Kidney glomerular epithelial cell (primary cell): ENCODE measurements at regions not wholly inside any gene's neighbourhood (a gene's known extent, or its start where the extent isn't known, plus 50 kb on each side); places are given as distances from the start of the nearest gene placed in this dataset.
A peak's percentile ranks its signal among the peaks of the same experiment; 100 is the strongest.
"Not testable (repeated sequence)": the region's sequence is repeated elsewhere in the genome, so short reads cannot be mapped to it uniquely, and the experiment has no call there.

ENCODE experiments used
- DNase-seq: peaks from one replicate; lab custom pipeline; 2025; lab: John Stamatoyannopoulos, UW

- DNase-seq: peak; percentile 2
Observed at GRCh38 chr3:79960594-79960993, 192.8 kb upstream of the ROBO1 start.

- DNase-seq: no peak
Observed at GRCh38 chr3:79957066-79957465, 189.3 kb upstream of the ROBO1 start.

GRCh38 chr3:79954756-79955155, 187.0 kb upstream of the ROBO1 start:
- DNase-seq: no peak

- no peak for DNase-seq
Observed at GRCh38 chr3:79953591-79954101, 185.8 kb upstream of the ROBO1 start.

GRCh38 chr3:79951426-79951825, 183.6 kb upstream of the ROBO1 start:
- not testable (repeated sequence) for DNase-seq

DNA sequence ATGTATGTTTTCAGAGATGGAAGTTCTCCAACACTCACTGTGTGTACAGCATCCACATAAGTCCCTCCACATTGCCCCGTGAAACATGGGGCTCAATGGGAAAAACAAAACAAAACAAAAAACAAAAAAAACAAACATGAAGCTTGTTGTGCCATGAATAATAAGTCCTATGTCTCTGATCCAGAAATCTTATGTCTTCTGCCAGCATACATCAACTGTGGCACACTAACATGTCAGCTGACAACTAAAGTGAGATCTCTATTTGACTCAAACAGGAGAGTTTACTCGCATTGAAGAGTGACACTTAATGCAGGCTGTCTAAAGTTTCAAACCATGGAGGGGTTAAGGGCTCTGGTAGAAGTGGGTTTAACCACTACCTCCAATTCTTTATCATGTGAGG, 180.2 kb upstream of the ROBO1 start:
- DNase-seq: no peak

DNA sequence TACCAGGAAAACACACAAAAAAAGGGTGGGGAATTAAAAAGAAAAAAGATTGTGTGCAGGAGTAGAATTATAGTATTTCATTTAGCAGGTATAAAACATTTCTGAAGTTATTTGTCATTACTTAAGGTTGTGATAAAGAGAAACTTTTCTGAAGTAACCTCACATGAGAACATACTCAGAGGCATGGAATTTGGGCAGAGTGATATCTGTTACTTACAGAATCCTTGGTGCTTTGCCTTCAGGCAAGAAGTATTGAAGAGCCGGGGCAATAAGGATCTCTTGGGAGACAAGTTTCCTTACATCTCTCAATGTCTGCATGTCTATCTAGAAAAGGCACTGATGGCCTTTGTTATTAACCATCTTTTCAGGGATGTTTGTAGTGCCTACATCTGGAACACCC, 179.7 kb upstream of the ROBO1 start:
- DNase-seq: peak; percentile 3

DNA sequence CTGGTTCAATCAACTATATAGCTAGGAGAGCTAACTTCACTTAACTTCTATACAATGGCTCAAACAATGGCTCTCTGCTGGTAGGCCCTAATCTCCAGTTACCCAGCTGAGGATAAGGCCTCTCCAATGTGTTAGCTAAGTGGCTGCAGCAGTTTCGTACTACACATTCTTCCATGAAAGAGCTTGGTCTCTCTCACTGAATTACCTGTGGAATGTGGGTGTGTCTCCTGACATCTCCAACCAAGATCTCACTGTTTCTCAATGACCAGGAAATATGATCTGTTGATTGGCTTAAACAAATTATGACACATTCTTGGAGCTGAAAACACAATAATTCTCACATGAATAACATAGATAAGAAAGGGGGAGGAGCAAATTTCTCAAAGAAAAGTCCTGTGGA, 169.8 kb upstream of the ROBO1 start:
- peak; percentile 49 for DNase-seq

DNA sequence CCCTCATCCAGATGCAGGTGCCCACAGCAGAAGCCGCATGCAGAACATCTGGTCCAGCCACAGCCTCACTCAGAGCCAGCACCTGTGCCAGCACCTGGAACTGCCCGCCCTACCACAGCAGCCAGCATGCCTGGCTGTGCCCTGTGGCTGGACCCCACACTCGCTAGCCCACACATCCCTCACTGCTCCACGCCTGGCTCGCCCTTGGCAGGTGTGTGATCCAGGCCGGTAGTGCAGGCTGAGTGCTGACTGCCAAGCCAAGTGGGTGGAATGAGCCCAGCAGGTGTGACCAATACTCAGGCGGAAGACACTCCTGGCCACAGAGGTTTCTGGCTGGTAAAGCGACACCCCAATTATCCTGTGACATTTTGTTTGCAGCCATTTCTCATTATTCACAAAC, 162.4 kb upstream of the ROBO1 start:
- no peak for DNase-seq

DNA sequence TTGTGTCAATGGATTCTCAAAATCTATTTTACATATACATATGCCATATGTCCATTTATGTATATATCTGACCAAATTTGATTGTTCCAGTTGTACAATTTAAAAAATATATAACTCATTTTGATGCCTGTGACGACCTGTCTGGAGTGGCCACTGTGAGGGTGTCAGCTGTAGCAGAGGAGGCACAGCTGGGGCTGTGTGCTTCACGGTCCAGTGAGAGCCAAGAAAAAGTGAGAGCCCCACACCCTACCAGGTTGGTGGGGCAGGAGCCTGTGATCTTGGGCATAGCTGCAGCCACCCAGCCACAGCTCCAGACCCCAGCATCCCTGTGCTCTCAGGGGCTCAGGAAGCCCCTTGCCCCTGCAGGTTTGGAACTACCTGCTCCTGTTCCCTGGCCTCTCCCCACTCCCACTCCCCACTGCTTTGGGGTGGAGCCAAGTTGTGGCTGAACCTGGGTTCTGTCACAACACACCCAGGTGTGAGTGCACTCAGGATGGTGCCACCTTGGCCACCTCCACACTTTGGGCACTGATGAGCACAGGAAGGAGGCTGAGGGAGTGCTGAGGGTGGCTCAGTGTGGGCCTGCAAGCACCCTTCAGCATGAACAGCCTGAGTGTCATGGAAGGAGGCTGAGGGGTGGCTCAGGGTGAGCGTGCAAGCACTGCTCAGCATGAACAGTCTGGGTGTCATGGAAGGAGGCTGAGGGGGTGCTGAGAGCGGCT, 161.1 kb upstream of the ROBO1 start:
- DNase-seq: no peak

DNA sequence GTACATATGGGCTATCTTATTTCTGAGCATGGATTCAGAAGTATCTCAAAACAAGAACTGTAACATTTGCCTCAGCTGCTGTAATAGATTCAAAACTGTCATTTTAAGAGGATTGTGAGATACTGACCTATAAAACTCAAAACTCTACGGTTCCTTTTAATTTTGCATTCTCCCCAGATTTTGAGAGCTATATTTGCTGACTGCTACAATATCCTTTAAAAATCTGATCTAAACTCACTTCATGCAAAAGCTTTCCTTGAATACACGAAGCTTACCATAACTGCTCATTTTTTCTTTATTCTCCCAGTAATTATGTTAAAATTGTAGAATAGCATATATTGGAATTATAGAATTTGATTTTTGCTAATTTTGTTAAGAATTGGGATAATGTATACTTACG, 158.7 kb upstream of the ROBO1 start:
- no peak for DNase-seq

DNA sequence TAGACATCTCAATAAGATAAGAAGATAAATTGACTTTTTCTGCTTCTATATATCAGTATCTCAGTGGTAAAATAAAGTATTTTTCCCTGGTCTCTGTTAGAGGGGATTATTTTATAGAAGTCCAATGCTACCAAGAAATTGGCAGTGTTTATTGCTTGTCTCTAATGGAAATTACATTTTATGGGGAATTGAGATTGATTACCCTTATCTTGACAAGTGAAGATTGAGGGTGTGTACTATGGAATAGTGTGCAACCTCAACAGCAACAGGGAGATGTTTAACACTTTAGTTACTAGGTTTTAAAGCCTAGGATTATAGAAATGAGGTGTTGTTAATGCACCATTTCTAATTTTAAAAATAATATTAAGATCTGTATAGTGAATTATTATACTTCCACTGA, 154.8 kb upstream of the ROBO1 start:
- DNase-seq: no peak

- no peak for DNase-seq
Observed at GRCh38 chr3:79917561-79917960, 149.8 kb upstream of the ROBO1 start.

DNA sequence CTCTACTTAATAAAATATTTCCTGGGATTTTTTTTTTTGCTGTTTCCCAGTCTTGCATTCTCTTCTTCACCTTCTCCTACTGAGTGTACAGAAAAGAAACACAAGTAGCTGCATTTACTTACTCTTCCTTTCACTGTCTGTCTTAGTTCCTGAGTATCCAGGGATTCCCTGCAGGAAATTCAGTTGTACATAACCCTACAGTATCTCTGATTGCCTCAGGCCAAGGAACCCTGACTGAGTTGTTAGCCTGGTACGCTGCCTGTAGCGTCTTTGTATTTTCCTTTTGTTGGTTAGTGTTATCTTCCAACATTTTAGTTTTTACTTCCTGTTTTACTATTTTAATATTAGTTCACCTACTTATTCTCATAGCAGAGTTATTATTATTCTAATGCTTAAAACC, 142.5 kb upstream of the ROBO1 start:
- DNase-seq: no peak

- no peak for DNase-seq
Observed at GRCh38 chr3:79906106-79906505, 138.3 kb upstream of the ROBO1 start.

DNA sequence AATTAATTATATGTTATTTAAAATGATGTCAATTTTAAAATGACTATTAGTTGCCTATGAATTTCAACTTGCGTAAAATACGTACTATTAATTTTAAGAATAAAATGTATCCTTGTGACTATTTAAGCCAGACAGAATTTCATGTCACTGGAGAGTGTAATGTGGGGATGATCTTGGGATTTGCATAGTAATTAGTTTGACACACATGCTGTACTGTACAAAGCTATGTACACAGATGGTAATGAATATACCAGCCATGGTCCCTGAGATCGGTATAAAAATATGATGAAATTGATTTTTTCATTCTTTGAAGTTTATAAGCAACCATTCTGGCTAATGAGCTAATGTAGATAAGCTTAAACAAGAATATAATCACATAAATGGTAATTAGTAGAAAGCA, 134.4 kb upstream of the ROBO1 start:
- DNase-seq: no peak

- DNase-seq: no peak
Observed at GRCh38 chr3:79898907-79899306, 131.1 kb upstream of the ROBO1 start.

DNA sequence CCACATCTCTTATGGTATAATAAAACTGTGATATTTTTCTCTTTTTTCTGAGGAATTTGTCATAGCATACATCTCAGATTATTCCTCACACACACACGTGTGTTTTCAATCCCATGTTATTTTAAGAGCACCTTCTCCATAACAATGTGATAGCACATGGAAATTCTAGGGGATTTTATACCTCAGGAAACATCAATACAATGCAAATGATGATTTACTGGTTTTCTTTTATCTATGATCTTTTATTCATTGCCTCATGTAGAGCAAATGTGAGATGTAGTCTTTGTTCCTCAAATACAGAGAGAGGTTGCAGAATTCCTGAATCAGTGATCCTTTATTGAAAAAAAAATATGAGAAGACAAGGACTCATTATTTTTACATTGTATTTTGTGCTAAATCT, 128.3 kb upstream of the ROBO1 start:
- no peak for DNase-seq

GRCh38 chr3:79887213-79887612, 119.4 kb upstream of the ROBO1 start:
- DNase-seq: no peak

DNA sequence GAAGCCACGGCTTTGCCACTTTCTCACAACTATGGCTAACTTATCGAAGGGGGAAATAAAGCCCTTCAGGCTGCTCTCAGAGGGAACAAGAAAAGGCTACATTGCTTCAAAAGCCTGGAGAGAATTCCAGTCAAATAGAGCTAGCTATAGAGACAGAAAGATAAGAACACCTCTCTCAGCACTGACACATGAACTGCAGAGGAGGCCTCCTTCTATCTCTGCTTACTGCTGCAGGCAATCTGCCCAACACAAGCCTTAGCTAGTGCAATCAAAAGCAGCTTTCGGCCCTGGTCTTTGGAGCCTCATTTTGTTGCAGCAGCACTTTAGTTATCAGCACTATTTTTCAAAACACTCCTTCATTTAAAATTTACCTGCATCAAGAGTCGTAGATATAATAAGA, 118.4 kb upstream of the ROBO1 start:
- no peak for DNase-seq

GRCh38 chr3:79885407-79885806, 117.6 kb upstream of the ROBO1 start:
- peak; percentile 2 for DNase-seq

DNA sequence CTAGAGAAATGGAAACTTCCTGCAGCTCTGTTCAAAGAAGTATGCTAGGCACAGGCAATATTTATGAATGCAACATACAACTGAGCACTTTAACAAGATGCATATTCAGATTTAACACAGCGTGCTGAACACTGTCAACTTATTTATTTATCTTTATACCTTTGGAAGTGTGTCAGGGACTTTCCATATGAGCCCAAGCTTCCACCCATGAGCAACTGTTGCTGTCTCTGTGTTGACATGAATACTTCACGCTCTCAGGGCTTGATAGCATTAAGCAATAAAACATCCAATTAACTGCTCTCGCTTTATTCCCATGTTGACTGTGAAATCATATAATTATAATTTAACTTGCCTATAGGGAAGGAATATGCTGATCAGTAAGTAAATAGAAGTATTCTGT, 116.6 kb upstream of the ROBO1 start:
- DNase-seq: no peak

- no peak for DNase-seq
Observed at GRCh38 chr3:79881431-79881830, 113.6 kb upstream of the ROBO1 start.

DNA sequence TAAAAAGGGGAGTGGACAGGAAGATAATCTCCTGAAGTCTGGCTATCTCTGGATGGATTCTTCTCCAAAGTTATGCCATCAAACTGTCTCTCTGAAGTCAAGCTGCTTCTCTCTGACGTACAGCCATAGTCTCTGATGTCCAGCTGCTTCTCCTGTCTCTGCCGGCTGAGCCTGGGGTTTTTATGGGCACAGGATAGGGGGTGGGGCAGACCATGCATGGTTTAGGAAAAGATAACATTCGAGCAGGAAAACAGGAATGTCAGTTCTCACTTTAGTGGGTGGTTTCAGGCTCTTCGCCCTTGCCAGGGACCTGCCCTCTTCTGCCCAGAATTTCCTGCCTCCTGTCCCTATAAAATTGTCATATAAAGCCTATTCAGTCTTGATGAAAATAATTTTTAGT, 110.9 kb upstream of the ROBO1 start:
- no peak for DNase-seq
